ENCODE measurements at regions not wholly inside any gene's neighbourhood (a gene's known extent, or its start where the extent isn't known, plus 50 kb on each side); places are given as distances from the start of the nearest gene placed in this dataset.

- no peak for TF ChIP-seq CTCF (IDR thresholded peaks at IDR 0.05; ENCODE audit: insufficient read depth, low read depth, low read length)
- CTCF ChIA-PET: interaction anchor here (0.6 kb wide), 1 partner anchor 16 kb away, joined by 3 read pairs; no protein-coding TSS in a partner anchor
Measured at GRCh38 chr9:95788521-95788991, 86.9 kb upstream of the ERCC6L2 start.

GRCh38 chr9:95788021-95788420 lies 87.5 kb upstream of the ERCC6L2 start:
- no peak overlapping the region for H3K4me3 ChIP-seq (ENCODE audit: low read depth, low read length)
- DNase-seq (ENCODE audit: low read depth): no peak
- H3K36me3 ChIP-seq (ENCODE audit: control insufficient read depth, insufficient read depth, low read length): no peaks in the 10 kb centered on the region
- POLR2A ChIA-PET: no interaction called here
- peaks cover 17% of the 10 kb centered on the region for H3K27me3 ChIP-seq (ENCODE audit: control insufficient read depth, insufficient read depth, low read length)
- TF ChIP-seq CTCF (IDR thresholded peaks at IDR 0.05; ENCODE audit: insufficient read depth, low read depth, low read length): no peak
- CTCF ChIA-PET: no interaction called here

More at GRCh38 chr9:95788521-95788991, 86.9 kb upstream of the ERCC6L2 start:
- H3K27me3 ChIP-seq (ENCODE audit: control insufficient read depth, insufficient read depth, low read length): peaks cover 17% of the 10 kb centered on the region
- no peak overlapping the region for H3K4me3 ChIP-seq (ENCODE audit: low read depth, low read length)
- no peaks in the 10 kb centered on the region for H3K36me3 ChIP-seq (ENCODE audit: control insufficient read depth, insufficient read depth, low read length)
- POLR2A ChIA-PET: no interaction called here
- DNase-seq (ENCODE audit: low read depth): no peak

GRCh38 chr9:95785209-95785608 lies 90.3 kb upstream of the ERCC6L2 start:
- POLR2A ChIA-PET: no interaction called here
- no peak for DNase-seq (ENCODE audit: low read depth)
- Histone ChIP-seq H3K36me3 (ENCODE audit: control insufficient read depth, insufficient read depth, low read length) (no peaks in the 10 kb centered on the region), H3K27me3 (ENCODE audit: control insufficient read depth, insufficient read depth, low read length) (peaks cover 12% of the 10 kb centered on the region), H3K4me3 (ENCODE audit: low read depth, low read length) (no peak overlapping the region)
- CTCF ChIA-PET: interaction anchor here (1.9 kb wide), 1 partner anchor 9 kb away, joined by 6 read pairs; no protein-coding TSS in a partner anchor
- TF ChIP-seq CTCF (IDR thresholded peaks at IDR 0.05; ENCODE audit: insufficient read depth, low read depth, low read length): no peak

GRCh38 chr9:95784318-95784717 lies 91.2 kb upstream of the ERCC6L2 start:
- CTCF ChIA-PET: interaction anchor here (0.6 to 1.9 kb wide), 3 partner anchors 10 to 116 kb away, joined by 3 to 6 read pairs (median 4); no protein-coding TSS in a partner anchor
- Histone ChIP-seq H3K36me3 (ENCODE audit: control insufficient read depth, insufficient read depth, low read length) (no peaks in the 10 kb centered on the region), H3K4me3 (ENCODE audit: low read depth, low read length) (no peak overlapping the region), H3K27me3 (ENCODE audit: control insufficient read depth, insufficient read depth, low read length) (peaks cover 12% of the 10 kb centered on the region)
- no peak for DNase-seq (ENCODE audit: low read depth)
- POLR2A ChIA-PET: no interaction called here
- TF ChIP-seq CTCF (IDR thresholded peaks at IDR 0.05; ENCODE audit: insufficient read depth, low read depth, low read length): no peak

- H3K27me3 ChIP-seq (ENCODE audit: control insufficient read depth, insufficient read depth, low read length): peaks cover 12% of the 10 kb centered on the region
- no peaks in the 10 kb centered on the region for H3K36me3 ChIP-seq (ENCODE audit: control insufficient read depth, insufficient read depth, low read length)
- ChIA-PET CTCF (interaction anchor here (1.3 to 1.9 kb wide), 2 partner anchors 10 to 13 kb away, joined by 4 to 6 read pairs; no protein-coding TSS in a partner anchor), POLR2A (no interaction called here)
- no peak overlapping the region for H3K4me3 ChIP-seq (ENCODE audit: low read depth, low read length)
- TF ChIP-seq CTCF (IDR thresholded peaks at IDR 0.05; ENCODE audit: insufficient read depth, low read depth, low read length): no peak
- no peak for DNase-seq (ENCODE audit: low read depth)
Measured at GRCh38 chr9:95783426-95783975, 92.0 kb upstream of the ERCC6L2 start.

Data from BJ (cell line).